Activated CD4-positive, alpha-beta T cell treated with anti-CD3 and anti-CD28 coated beads, Interleukin-2, amount 50 U/mL, for 48 hours (primary cell): ENCODE measurements at regions not wholly inside any gene's neighbourhood (a gene's known extent, or its start where the extent isn't known, plus 50 kb on each side); places are given as distances from the start of the nearest gene placed in this dataset.
"Not testable (repeated sequence)": the region's sequence is repeated elsewhere in the genome, so short reads cannot be mapped to it uniquely, and the experiment has no call there.

Experiments
- DNase-seq, 2 experiments: peaks; one replicate each; pipeline ENCODE4 v3.0.0-alpha.2; 2020

DNA sequence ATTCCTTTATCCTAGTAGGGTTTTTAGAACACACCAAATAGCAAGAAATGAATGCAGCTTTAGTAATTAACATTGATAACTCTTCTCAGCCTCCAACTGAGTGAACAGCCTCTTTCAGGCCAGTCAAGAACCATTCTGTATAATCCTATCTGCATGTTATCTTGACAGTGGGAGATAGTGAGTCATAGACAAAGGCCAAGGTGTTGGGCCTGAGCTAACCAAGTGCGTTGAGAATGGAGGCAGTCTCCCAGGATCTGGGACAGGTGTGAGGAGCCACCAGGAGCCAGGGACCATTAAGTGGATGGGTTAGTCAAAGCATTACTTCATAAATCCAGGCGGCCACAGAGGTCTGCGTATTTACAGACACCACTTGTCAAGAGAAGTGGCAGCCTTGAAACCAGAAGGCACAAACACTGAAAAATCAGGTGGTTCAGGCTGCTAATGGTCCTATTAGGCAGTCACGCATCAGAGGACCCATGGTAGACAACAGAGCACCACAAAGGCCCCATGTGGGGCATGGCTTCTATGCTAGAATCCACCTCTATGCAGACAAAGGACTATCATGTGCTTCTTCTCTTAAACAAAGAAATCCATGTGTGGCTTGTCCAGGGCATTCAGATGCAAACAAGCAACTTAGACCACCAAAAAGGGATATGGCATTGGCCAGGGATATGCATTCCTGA lies 409.7 kb upstream of the PIK3R1 start:
- no peak for DNase-seq

- no peak for DNase-seq
These were observed 412.8 kb upstream of the PIK3R1 start for GRCh38 chr5:67802766-67803165.

DNA sequence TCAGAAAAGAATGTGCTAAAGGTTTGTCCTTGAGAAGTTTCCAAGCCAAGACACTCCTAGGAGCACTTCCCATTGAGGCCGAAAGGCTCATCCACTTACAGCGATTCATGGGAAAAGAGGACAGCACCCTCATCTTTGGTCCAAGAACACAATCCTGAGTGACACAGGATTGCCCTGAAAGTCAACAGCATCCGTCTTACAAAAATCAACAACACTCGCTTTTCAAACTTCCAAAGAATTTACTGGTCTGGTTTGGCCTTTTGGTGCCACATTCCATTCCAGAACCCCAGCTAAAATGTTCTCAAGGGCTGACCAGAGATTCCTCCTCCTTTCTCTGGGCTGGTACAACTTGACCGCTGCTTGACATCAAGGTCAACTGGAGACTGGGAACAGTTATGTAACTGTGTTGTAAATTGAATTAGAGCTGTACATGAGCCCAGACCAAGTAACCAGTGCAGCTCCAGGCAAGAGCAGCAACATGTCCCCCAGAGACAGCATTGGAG lies 415.8 kb upstream of the PIK3R1 start:
- no peak for DNase-seq

DNA sequence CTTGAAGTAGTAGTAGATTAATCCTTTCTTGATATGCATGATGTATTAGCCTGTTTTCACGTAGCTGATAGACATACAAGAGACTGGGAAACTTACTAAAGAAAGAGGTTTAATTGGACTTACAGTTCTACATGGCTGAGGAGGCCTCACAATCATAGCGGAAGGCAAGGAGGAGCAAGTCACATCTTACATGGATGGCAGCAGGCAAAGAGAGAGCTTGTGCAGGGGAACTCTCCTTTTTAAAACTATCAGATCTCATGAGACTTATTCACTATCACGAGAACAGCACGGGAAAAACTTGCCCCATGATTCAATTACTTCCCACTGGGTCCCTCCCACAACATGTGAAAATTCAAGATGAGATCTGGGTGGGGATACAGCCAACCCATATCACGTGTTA lies 417.1 kb upstream of the PIK3R1 start:
- not testable (repeated sequence) for DNase-seq

- DNase-seq: no peak
These were observed 419.6 kb upstream of the PIK3R1 start for GRCh38 chr5:67795781-67796477.

DNA sequence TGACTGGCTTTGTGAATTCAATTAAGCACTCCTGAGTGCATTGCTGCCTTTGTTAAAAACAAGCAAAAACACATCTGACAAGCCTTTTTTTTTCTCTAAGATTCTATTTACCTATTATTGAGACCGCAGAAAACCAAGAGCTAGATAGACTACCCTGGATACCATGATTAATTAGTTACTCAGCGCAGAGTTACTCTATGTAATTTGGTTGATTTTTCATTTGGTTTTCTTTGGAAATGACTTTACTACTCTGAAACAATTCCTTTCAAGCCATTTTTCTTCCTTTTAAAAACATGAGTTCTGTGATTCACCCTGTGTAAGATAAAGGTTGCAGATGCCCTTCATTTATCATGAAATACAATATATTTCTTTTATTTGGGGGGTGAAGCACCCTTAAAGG lies 421.6 kb upstream of the PIK3R1 start:
- DNase-seq: no peak

DNA sequence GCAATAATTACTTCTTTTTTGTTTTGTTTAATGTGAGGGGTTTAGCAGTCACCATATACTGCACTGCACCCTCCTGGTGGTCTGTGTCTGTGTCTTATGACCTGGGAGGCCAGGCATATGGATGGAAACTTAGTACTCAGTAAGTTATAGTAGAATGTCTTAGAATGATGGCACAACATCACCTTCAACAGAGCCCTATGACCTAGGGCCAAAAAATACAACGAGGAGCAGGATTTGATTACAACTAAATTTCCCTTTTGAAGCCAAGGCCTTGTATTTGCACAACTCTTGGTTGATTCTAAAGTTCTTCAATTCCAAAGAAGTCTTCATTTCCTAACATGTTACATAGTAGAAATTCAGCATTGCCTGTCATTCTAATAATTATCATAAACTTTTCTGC lies 422.1 kb upstream of the PIK3R1 start:
- no peak for DNase-seq

- no peak for DNase-seq
These were observed 422.7 kb upstream of the PIK3R1 start for GRCh38 chr5:67792891-67793290.

DNA sequence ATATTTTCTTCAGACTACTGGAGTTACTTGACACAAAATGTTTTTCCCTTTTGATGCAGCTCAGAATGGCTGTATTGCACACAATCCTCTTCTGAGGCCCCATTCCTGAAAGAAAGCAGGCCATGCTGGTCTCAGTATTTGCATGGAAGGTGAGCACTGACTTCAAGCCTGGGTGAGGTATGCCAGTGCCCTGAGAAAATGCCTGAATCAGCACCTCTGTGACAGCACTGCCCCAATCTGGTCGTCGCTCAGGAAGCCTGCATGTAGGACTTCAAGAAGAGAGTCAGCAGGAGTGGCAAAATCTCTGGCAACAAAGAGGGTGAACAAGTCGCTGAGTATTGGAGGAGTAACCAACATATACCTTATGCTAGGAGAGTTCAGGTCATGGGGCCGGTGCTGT lies 425.2 kb upstream of the PIK3R1 start:
- no peak for DNase-seq

- DNase-seq: not testable (repeated sequence)
These were observed 435.5 kb upstream of the PIK3R1 start for GRCh38 chr5:67779893-67780623.

GRCh38 chr5:67774786-67775185 lies 440.8 kb upstream of the PIK3R1 start:
- DNase-seq: no peak

DNA sequence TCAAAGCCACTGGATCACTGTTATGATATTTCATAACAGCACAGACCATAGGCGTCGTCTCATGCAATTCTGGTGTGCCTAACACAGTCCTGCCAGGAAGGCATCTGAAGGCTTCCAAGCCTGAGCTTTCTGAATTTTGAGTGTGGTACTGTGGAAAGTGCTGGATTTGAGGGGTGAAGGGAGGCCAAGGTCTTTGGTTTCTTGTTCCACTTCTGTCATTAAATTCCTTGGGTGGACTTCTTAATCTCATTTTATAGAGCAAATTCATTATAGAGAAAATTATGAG lies 441.3 kb upstream of the PIK3R1 start:
- no peak for DNase-seq

- no peak for DNase-seq
These were observed 441.9 kb upstream of the PIK3R1 start for GRCh38 chr5:67773411-67774266.

DNA sequence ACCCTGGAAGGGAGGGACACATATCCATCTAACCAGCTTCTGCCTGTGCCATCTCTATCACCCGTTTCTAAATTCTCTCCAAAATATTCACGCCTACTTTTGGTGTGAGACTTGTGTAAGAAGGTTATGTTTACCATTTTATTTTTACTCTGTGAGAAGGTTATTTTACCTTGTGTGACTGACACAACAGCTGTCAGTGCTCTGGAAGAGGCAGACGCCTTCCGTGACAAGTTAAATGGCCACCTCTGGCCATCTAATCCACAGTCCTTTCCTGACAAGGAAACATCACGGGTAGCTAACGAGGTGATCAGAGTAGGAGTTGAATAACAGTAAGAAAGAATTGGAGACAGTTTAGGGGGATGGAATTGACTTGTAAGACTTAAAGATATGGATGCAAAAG lies 443.8 kb upstream of the PIK3R1 start:
- DNase-seq: no peak

DNA sequence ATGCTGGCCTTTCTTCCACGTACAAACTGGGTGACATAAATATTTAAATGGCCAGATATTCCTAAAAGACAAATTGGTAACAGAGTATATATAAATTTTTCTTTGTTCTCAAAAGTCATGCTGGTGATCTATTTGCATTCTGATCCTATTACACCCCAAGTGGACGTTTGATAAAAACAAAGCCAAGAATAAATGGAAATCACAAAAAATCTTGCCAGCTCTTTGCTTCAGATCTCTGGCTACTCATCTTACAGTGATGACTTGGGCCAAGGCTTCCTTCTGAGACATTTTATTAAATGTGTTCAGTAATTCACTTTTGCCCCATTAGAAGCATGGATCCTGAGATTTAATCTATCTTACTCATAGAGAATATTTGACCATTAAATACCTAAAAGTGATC lies 444.3 kb upstream of the PIK3R1 start:
- DNase-seq: no peak

- no peak for DNase-seq
These were observed 445.0 kb upstream of the PIK3R1 start for GRCh38 chr5:67770431-67771025.

- DNase-seq: no peak
These were observed 449.9 kb upstream of the PIK3R1 start for GRCh38 chr5:67765697-67766096.

DNA sequence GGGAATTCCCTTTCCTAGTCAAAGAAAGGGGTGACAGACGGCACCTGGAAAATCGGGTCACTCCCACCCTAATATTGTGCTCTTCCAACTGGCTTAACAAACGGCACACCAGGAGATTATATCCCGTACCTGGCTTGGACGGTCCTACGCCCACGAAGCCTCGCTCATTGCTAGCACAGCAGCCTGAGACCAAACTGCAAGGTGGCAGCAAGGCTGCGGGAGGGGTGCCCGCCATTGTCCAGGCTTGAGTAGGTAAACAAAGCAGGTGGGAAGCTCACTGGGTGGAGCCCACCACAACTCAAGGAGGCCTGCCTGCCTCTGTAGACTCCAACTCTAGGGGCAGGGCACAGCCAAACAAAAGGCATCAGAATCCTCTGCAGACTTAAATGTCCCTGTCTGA lies 457.8 kb upstream of the PIK3R1 start:
- DNase-seq: not testable (repeated sequence)

DNA sequence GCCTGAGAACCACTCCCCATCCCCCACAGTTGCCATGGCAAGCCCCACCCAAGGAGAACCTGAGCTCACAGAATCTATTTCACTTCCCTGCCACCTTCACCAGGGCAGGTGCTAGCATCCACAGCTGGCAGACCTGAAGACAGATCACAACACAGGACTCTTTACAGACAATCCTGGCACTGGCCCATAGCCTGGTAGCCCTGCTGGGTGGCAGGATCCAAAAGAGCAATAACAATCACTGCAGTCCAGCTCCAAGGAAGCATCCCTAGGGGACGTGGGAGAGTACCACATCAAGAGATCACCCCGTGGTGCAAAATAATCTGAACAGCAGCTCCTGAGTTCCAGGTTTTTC lies 463.2 kb upstream of the PIK3R1 start:
- no peak for DNase-seq

GRCh38 chr5:67748165-67748690 lies 467.3 kb upstream of the PIK3R1 start:
- DNase-seq: no peak

DNA sequence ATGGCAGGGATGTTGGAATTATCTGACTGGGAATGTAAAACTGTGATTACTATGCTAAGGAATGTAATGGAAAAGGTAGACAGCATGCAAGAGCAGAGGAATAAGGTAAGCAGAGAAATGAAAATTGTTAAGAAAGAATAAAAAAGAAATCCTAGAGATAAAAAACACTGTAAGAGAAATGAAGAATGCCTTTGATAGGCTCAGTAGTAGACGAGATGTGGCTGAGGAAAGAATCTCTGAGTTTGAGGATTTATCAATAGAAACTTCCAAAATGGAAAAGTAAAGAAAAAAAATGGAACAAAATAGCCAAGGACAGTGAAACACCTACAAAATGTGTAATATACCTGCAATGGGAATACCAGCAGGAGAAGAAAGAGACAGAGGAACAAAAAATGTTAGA lies 468.5 kb upstream of the PIK3R1 start:
- no peak for DNase-seq

- DNase-seq: not testable (repeated sequence)
These were observed 468.9 kb upstream of the PIK3R1 start for GRCh38 chr5:67746608-67747007.

DNA sequence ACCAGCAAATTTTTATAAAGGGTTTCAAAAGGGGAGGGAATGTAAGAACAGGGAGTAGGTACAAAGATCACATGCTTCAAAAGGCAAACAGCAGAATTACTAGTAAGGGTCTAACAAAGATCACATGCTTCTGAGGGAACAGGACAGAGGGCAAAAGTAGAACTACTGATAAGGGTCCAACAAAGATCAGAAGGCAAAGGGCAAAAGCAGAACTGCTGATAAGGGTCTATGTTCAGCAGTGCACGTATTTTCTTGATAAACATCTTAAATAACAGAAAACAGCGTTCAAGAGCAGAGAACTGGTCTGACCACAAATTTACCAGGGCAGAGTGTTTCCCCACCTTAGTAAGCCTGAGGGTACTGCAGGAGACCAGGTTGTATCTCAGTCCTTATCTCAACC lies 469.5 kb upstream of the PIK3R1 start:
- no peak for DNase-seq
